T-cell (primary cell): ENCODE measurements at regions not wholly inside any gene's neighbourhood (a gene's known extent, or its start where the extent isn't known, plus 50 kb on each side); places are given as distances from the start of the nearest gene placed in this dataset.

Experiments
- ATAC-seq, 4 experiments: fragments of 200-7000 bp in 3 of 4; fragments of 150-1000 bp in 1 of 4; cut with Tn5 transposase; replicated peaks in 1 of 4; 1 replicate in 3 of 4; 2 replicates in 1 of 4; pipeline ENCODE4 v1.10.0; 2021; ENCODE audit warnings: moderate library complexity in 3 of 4, mild to moderate bottlenecking in 2 of 4, moderate number of reproducible peaks in 1 of 4
- CTCF ChIA-PET, 2 donors: fragments of 300-600 bp; sonication (Branson Sonifier 250); formaldehyde crosslinking; loops; one replicate each; lab custom pipeline; 2022; ENCODE audit warnings: antibody characterized with exemption in 2 of 2; lab: Charles Lee
- POLR2A ChIA-PET, 2 donors: fragments of 300-600 bp; sonication (Branson Sonifier 250); formaldehyde crosslinking; loops; one replicate each; lab custom pipeline; 2022; ENCODE audit warnings: antibody characterized with exemption in 2 of 2; lab: Charles Lee
- DNase-seq, 35 experiments: peaks; one replicate each; pipeline versions ENCODE4 v3.0.0 to v3.0.0-alpha.2; 2013 to 2023
- H3K27ac ChIP-seq: one replicate; pipeline ENCODE4 v1.5.1; 2013; ENCODE audit warnings: low read length
- H3K27me3 ChIP-seq, 2 experiments: replicated peaks in 1 of 2; 1 replicate in 1 of 2; 2 replicates in 1 of 2; pipeline versions ENCODE4 v1.6.1 to v1.7.0; 2013; ENCODE audit warnings: low read length in 1 of 2, mixed read lengths in 1 of 2; ENCODE audit not compliant: control insufficient read depth in 2 of 2, insufficient read depth in 2 of 2; ENCODE audit errors: extremely low read depth in 1 of 2
- H3K36me3 ChIP-seq, 2 donors: 1 replicate in 1 of 2; 2 replicates in 1 of 2; pipeline versions ENCODE4 v1.6.1 to v1.7.0; 2013; ENCODE audit warnings: low read length in 1 of 2; ENCODE audit not compliant: control insufficient read depth in 2 of 2, insufficient read depth in 1 of 2; ENCODE audit errors: extremely low read depth in 1 of 2
- H3K4me1 ChIP-seq, 2 experiments: 1 replicate in 1 of 2; 2 replicates in 1 of 2; pipeline versions ENCODE4 v1.6.1 to v1.7.0; 2013; ENCODE audit warnings: low read length in 2 of 2, mixed read lengths in 1 of 2; ENCODE audit not compliant: insufficient read depth in 2 of 2, control insufficient read depth in 1 of 2; ENCODE audit errors: extremely low read depth in 1 of 2
- H3K4me3 ChIP-seq, 2 donors: 1 replicate in 1 of 2; 2 replicates in 1 of 2; pipeline versions ENCODE4 v1.5.1 to v1.7.0; 2013; ENCODE audit warnings: mild to moderate bottlenecking in 2 of 2, low read length in 1 of 2, moderate library complexity in 1 of 2; ENCODE audit not compliant: control insufficient read depth in 1 of 2; ENCODE audit errors: extremely low read depth in 1 of 2
- H3K9me3 ChIP-seq: 2 replicates; pipeline ENCODE4 v1.7.0; 2013
- H3K27ac Mint-ChIP-seq, 2 donors: one replicate each; pipeline ENCODE4 v1.8.0; 2020 to 2021; ENCODE audit warnings: mild to moderate bottlenecking in 2 of 2, mixed read lengths in 2 of 2
- H3K27me3 Mint-ChIP-seq, 2 donors: one replicate each; pipeline ENCODE4 v1.8.0; 2021 to 2022; ENCODE audit warnings: mixed read lengths in 2 of 2
- H3K36me3 Mint-ChIP-seq: one replicate; pipeline ENCODE4 v1.8.0; 2021; ENCODE audit warnings: mixed read lengths
- H3K4me1 Mint-ChIP-seq, 3 donors: one replicate each; pipeline ENCODE4 v1.8.0; 2020 to 2022; ENCODE audit warnings: mixed read lengths in 3 of 3, mild to moderate bottlenecking in 1 of 3
- H3K4me3 Mint-ChIP-seq, 3 donors: one replicate each; pipeline ENCODE4 v1.8.0; 2020 to 2022; ENCODE audit warnings: mild to moderate bottlenecking in 3 of 3, mixed read lengths in 3 of 3, moderate library complexity in 3 of 3
- H3K9me3 Mint-ChIP-seq, 3 donors: one replicate each; pipeline ENCODE4 v1.8.0; 2020 to 2022; ENCODE audit warnings: mixed read lengths in 3 of 3
- WGBS: methylation state at CpG from one replicate; pipeline ENCODE4 v1.1.5; 2013; ENCODE audit warnings: missing lambda C conversion rate; ENCODE audit not compliant: insufficient coverage; 5-methylcytosine and 5-hydroxymethylcytosine counted together

DNA sequence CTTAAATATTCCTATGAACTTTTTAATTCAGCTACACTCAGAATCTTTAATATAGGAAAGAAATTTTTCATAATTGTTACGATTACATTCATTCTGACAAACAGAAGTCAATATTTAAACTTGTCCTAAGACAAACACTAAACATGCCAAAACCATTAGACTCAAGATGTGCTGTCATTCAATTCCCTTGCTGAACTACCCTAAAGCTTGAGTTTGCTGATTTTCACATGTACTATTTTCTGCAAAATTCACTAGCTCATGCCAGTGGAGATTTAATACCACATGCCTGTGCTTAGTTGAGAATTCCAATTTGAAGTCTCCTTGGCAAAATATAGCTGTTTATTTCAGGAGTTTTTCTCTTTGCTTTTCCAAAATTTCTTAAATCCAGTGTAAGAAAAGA is 448.0 kb downstream of the COL12A1 start:
- H3K9me3 Mint-ChIP-seq, result no peaks in the 10 kb centered on the region
- no peaks in the 10 kb centered on the region for H3K27me3 Mint-ChIP-seq
- no peaks in the 10 kb centered on the region for H3K27me3 ChIP-seq
- H3K36me3 ChIP-seq, result no peaks in the 10 kb centered on the region
- no peak overlapping the region for H3K27ac ChIP-seq
- no peaks in the 10 kb centered on the region for H3K36me3 Mint-ChIP-seq
- no peaks in the 10 kb centered on the region for H3K9me3 ChIP-seq
- ATAC-seq (no peak), DNase-seq (no peak)
- no peaks in the 10 kb centered on the region for H3K4me1 ChIP-seq
- no peak overlapping the region for H3K4me3 ChIP-seq
- no peak overlapping the region for H3K4me3 Mint-ChIP-seq
- CTCF ChIA-PET, result no interaction called here
- POLR2A ChIA-PET, result no interaction called here
- no peaks in the 10 kb centered on the region for H3K4me1 Mint-ChIP-seq
- H3K27ac Mint-ChIP-seq, result no peak overlapping the region
- no CpG with 5 or more reads among the region's 1 CpG for WGBS

DNA sequence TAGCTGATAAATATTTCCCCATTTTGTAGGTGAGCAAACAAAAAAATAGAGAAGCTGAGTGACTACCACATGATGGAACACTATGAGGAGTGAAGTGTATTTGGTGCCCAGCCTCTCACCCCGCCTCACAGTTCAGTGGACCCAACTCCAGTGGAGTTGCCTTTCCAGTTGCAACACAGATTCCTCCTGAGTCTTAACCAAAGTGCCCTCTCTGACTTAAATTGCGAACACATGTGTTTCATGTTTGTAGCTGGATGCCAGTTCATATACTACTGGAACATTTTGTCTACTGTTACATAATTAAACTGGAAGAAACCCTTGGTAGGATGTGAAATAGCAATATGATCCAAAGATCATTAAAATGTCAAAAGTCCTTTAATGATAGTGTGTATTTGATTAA is 448.9 kb downstream of the COL12A1 start:
- Histone ChIP-seq H3K4me3 (no peak overlapping the region), H3K4me1 (no peaks in the 10 kb centered on the region), H3K9me3 (no peaks in the 10 kb centered on the region), H3K36me3 (no peaks in the 10 kb centered on the region), H3K27ac (no peak overlapping the region), H3K27me3 (no peaks in the 10 kb centered on the region)
- no peak for DNase-seq
- ChIA-PET CTCF (no interaction called here), POLR2A (no interaction called here)
- no peak for ATAC-seq
- H3K27ac Mint-ChIP-seq, result no peak overlapping the region
- no peaks in the 10 kb centered on the region for H3K36me3 Mint-ChIP-seq
- H3K4me1 Mint-ChIP-seq, result no peaks in the 10 kb centered on the region
- H3K9me3 Mint-ChIP-seq, result no peaks in the 10 kb centered on the region
- H3K4me3 Mint-ChIP-seq, result no peak overlapping the region
- no CpG with 5 or more reads among the region's 2 CpGs for WGBS
- H3K27me3 Mint-ChIP-seq, result no peaks in the 10 kb centered on the region

DNA sequence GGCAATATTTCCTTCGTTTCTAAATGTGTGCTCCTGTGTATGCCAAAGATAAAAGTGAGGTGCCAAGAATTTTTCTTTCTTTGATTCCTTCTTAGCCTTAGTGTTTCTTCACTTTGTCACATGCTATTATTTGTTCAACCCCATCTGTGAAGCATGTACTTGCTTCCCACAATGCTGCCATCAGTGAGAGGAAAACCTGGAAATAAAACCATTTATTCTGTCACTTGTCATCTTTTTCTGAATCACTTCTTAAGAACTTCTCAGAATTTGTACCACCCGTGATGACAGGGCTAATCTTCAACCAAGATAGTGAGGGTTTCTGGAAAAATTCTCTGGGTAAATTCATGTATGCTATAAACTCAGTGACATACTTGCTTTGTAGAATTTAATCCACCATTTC is 450.1 kb downstream of the COL12A1 start:
- ChIA-PET POLR2A (no interaction called here), CTCF (no interaction called here)
- ATAC-seq (no peak), DNase-seq (no peak)
- H3K27ac Mint-ChIP-seq, result no peak overlapping the region
- H3K4me1 Mint-ChIP-seq, result no peaks in the 10 kb centered on the region
- Histone ChIP-seq H3K4me1 (no peaks in the 10 kb centered on the region), H3K9me3 (no peaks in the 10 kb centered on the region), H3K27ac (no peak overlapping the region), H3K27me3 (no peaks in the 10 kb centered on the region), H3K36me3 (no peaks in the 10 kb centered on the region), H3K4me3 (no peak overlapping the region)
- no peak overlapping the region for H3K4me3 Mint-ChIP-seq
- WGBS, result no CpG with 5 or more reads among the region's 2 CpGs
- no peaks in the 10 kb centered on the region for H3K36me3 Mint-ChIP-seq
- no peaks in the 10 kb centered on the region for H3K27me3 Mint-ChIP-seq
- no peaks in the 10 kb centered on the region for H3K9me3 Mint-ChIP-seq

DNA sequence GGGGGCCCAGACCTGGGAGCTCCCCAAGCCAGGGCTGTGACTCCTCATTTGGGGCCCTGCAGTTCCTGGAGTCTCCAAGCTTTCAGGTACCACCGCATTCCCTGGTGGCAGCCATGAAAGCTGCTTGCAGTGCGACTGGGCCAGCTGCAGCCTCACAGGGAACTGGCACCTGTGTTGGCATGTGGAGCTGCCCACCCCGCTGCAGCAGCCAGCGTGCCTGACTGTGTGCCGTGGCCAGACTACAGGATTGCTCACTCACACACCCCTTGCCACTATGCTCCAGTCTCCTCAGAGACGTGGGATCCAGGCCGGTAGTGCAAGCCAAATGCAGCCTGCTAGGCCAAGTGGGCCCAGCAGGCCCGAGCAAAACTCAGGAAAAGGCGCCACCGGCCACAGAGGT is 450.7 kb downstream of the COL12A1 start:
- H3K4me1 Mint-ChIP-seq, result no peaks in the 10 kb centered on the region
- H3K36me3 Mint-ChIP-seq, result no peaks in the 10 kb centered on the region

DNA sequence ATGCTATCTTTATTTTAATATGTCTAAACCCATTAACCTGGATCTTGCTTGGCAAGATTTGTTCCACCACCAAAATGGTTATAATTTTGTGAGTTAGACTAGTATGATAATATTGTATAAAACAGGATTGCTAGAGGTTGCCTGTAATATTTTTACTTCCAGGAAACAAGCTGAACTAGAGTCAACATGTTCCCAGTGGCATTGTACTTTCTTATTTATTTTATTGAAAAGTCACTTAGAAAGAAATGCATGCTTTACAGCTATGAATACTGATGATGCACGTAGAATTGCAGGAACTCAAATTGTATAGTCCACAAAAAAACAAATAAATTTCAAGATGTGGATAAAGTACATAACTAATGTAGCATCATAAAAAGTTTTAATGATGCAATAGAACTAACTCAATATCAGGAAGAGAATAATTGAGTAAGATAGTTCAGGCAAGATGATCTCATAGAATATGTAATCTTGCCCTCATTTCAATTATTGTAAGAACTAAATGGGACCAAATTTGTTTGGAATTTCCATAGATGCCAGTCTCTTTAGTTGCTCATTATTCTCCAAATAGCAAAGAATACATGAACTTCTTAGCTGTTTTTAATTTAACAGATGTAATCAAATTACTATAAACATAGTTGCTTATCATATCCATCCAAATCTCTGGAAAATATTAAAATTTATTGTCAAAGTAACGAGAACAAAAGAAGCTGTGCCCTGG is 451.8 kb downstream of the COL12A1 start:
- Mint-ChIP-seq H3K27ac (no peak overlapping the region), H3K4me1 (no peaks in the 10 kb centered on the region), H3K36me3 (no peaks in the 10 kb centered on the region), H3K9me3 (no peaks in the 10 kb centered on the region), H3K4me3 (no peak overlapping the region), H3K27me3 (no peaks in the 10 kb centered on the region)
- no peaks in the 10 kb centered on the region for H3K36me3 ChIP-seq
- no peaks in the 10 kb centered on the region for H3K27me3 ChIP-seq
- H3K27ac ChIP-seq, result no peak overlapping the region
- H3K9me3 ChIP-seq, result no peaks in the 10 kb centered on the region
- no peak for ATAC-seq
- ChIA-PET CTCF (no interaction called here), POLR2A (no interaction called here)
- no peak for DNase-seq
- H3K4me1 ChIP-seq, result no peaks in the 10 kb centered on the region
- H3K4me3 ChIP-seq, result no peak overlapping the region
- WGBS, result no CpG with 5 or more reads among the region's 2 CpGs

More for the DNA sequence above, 450.7 kb downstream of the COL12A1 start:
- Histone ChIP-seq H3K4me3 (no peak overlapping the region), H3K27me3 (no peaks in the 10 kb centered on the region), H3K36me3 (no peaks in the 10 kb centered on the region), H3K4me1 (no peaks in the 10 kb centered on the region), H3K9me3 (no peaks in the 10 kb centered on the region), H3K27ac (no peak overlapping the region)
- POLR2A ChIA-PET, result no interaction called here
- CTCF ChIA-PET, result no interaction called here
- Mint-ChIP-seq H3K27ac (no peak overlapping the region), H3K4me3 (no peak overlapping the region), H3K27me3 (no peaks in the 10 kb centered on the region), H3K9me3 (no peaks in the 10 kb centered on the region)
- WGBS, result 90% methylated on average over 7 of the region's 10 CpGs
- ATAC-seq (no peak), DNase-seq (no peak)

DNA sequence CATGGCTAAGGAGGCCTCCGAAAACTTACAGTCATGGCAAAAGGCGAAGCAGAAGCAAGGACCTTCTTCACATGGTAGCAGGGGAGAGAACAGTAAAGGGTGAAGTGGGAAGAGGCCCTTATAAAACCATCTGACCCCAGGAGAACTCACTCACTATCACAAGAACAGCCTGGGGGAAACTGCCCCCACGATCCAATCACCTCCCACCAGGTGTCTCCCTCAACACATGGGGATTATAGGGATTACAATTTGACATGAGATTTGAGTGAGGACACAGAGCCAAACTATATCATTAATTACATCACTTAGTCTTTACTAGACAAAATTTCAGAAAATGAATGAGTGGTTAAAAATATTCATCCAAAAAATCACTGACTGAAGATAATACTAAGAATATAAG is 453.6 kb downstream of the COL12A1 start:
- H3K27ac Mint-ChIP-seq, result no peak overlapping the region
- peaks cover 0 to 2% (median 0%) of the 10 kb centered on the region in 3 donors for H3K9me3 Mint-ChIP-seq
- H3K4me3 Mint-ChIP-seq, result no peak overlapping the region
- Histone ChIP-seq H3K27me3 (no peaks in the 10 kb centered on the region), H3K4me1 (no peaks in the 10 kb centered on the region), H3K9me3 (no peaks in the 10 kb centered on the region), H3K36me3 (no peaks in the 10 kb centered on the region), H3K27ac (no peak overlapping the region), H3K4me3 (no peak overlapping the region)
- DNase-seq, result no peak
- POLR2A ChIA-PET, result no interaction called here
- no CpG with 5 or more reads among the region's 3 CpGs for WGBS
- no peak for ATAC-seq
- CTCF ChIA-PET, result no interaction called here
- no peaks in the 10 kb centered on the region for H3K36me3 Mint-ChIP-seq
- H3K4me1 Mint-ChIP-seq, result no peaks in the 10 kb centered on the region
- H3K27me3 Mint-ChIP-seq, result no peaks in the 10 kb centered on the region

DNA sequence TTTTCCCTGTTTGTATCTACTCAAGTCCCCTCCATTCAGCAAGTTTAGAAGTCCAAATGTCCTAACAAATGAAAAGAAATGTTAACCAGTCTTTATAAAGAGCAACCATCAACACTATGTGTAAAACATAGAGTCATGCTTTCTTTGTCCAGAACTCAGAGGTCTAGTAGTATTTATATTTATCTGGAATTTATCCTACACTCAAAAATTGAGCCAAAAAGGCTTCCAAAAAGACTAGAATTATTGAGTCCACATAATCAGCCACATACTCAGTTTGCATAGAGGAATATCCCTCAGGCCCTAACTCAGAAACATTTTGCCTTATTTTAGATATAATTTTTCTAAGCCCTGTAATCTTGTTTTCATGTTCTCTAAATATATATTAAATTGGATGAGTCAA is 455.0 kb downstream of the COL12A1 start:
- Histone ChIP-seq H3K4me1 (no peaks in the 10 kb centered on the region), H3K27ac (no peak overlapping the region), H3K36me3 (no peaks in the 10 kb centered on the region), H3K9me3 (no peaks in the 10 kb centered on the region), H3K27me3 (no peaks in the 10 kb centered on the region), H3K4me3 (no peak overlapping the region)
- Mint-ChIP-seq H3K4me1 (no peaks in the 10 kb centered on the region), H3K27ac (no peak overlapping the region), H3K27me3 (no peaks in the 10 kb centered on the region), H3K4me3 (no peak overlapping the region), H3K36me3 (no peaks in the 10 kb centered on the region), H3K9me3 (peaks cover 0 to 2% (median 0%) of the 10 kb centered on the region in 3 donors)
- DNase-seq (no peak), ATAC-seq (no peak)
- ChIA-PET CTCF (no interaction called here), POLR2A (no interaction called here)
